ENCODE measurements at regions not wholly inside any gene's neighbourhood (a gene's known extent, or its start where the extent isn't known, plus 50 kb on each side); places are given as distances from the start of the nearest gene placed in this dataset.

DNA sequence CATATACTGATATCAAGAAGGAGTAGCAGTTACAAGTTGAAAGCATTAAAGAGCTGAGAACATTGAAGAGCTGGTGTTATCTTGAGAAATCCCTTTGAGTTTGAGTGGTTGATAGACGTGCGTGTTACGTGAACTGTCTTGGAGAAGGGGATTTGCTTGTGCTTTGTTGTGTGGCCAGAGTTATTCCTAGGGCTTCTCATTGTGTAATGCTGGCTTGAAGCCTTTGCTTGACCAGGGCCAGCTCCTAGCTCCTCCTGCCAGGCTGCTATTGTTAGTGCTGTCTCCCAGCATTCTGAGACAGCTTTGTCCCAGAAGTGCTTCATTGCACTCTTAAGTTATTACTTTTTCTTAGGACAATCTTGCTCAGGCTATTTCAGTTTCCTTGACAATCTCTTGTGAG is 116.2 kb upstream of the KCNK2 start:
- TF ChIP-seq, protein P1, sequence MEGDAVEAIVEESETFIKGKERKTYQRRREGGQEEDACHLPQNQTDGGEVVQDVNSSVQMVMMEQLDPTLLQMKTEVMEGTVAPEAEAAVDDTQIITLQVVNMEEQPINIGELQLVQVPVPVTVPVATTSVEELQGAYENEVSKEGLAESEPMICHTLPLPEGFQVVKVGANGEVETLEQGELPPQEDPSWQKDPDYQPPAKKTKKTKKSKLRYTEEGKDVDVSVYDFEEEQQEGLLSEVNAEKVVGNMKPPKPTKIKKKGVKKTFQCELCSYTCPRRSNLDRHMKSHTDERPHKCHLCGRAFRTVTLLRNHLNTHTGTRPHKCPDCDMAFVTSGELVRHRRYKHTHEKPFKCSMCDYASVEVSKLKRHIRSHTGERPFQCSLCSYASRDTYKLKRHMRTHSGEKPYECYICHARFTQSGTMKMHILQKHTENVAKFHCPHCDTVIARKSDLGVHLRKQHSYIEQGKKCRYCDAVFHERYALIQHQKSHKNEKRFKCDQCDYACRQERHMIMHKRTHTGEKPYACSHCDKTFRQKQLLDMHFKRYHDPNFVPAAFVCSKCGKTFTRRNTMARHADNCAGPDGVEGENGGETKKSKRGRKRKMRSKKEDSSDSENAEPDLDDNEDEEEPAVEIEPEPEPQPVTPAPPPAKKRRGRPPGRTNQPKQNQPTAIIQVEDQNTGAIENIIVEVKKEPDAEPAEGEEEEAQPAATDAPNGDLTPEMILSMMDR (conservative IDR thresholded peaks at IDR 0.05; ENCODE audit: low read depth, low read length), result no peak
- no peak for TF ChIP-seq EZH2 (IDR thresholded peaks at IDR 0.05; ENCODE audit: borderline replicate concordance, low read depth, low read length, poor library complexity, severe bottlenecking)
